PC-9 (cell line): ENCODE measurements at regions not wholly inside any gene's neighbourhood (a gene's known extent, or its start where the extent isn't known, plus 50 kb on each side); places are given as distances from the start of the nearest gene placed in this dataset.

Experiments
- BruUV-seq: library from RNA; stranded (reverse); fragments of 400-500 nt; replicated peaks from 2 replicates; lab custom pipeline; 2021; lab: Mats Ljungman, UMichigan
- CTCF ChIA-PET: fragments of 300-600 bp; sonication (Branson Sonifier 250); formaldehyde crosslinking; loops from one replicate; lab custom pipeline; 2022; ENCODE audit warnings: antibody characterized with exemption; lab: Charles Lee
- POLR2A ChIA-PET: fragments of 300-600 bp; sonication (Branson Sonifier 250); formaldehyde crosslinking; loops from one replicate; lab custom pipeline; 2022; ENCODE audit warnings: antibody characterized with exemption; ENCODE audit not compliant: unreplicated experiment; lab: Charles Lee
- DNase-seq, 2 experiments: peaks; one replicate each; pipeline versions ENCODE4 v3.0.0 to v3.0.0-alpha.2; 2015 to 2022; ENCODE audit warnings: mixed read lengths in 1 of 2
- H2AFZ ChIP-seq: fragments of 200-600 bp; sonication (generic); 2 replicates; pipeline ENCODE4 v1.8.1; 2017; ENCODE audit warnings: antibody characterized with exemption
- H3F3A ChIP-seq: fragments of 200-600 bp; sonication (generic); 2 replicates; pipeline ENCODE4 v1.8.1; 2017; ENCODE audit warnings: antibody characterized with exemption, mild to moderate bottlenecking, low read depth; ENCODE audit not compliant: insufficient read depth
- H3K27ac ChIP-seq: fragments of 200-600 bp; sonication (generic); 2 replicates; pipeline ENCODE4 v1.6.1; 2016; ENCODE audit warnings: mixed run types
- H3K27me3 ChIP-seq: fragments of 200-600 bp; sonication (generic); 2 replicates; pipeline ENCODE4 v1.6.1; 2016; ENCODE audit warnings: low read depth, mixed run types; ENCODE audit not compliant: insufficient read depth
- H3K36me3 ChIP-seq: fragments of 200-600 bp; sonication (generic); 2 replicates; pipeline ENCODE4 v1.6.1; 2016; ENCODE audit warnings: low read depth, mixed run types
- H3K4me1 ChIP-seq: fragments of 200-600 bp; sonication (generic); replicated peaks from 2 replicates; pipeline ENCODE4 v1.6.1; 2016; ENCODE audit warnings: mixed run types; ENCODE audit not compliant: insufficient read depth
- H3K4me2 ChIP-seq: fragments of 200-600 bp; sonication (generic); 2 replicates; pipeline ENCODE4 v1.6.1; 2017; ENCODE audit warnings: mixed run types
- H3K4me3 ChIP-seq: fragments of 200-600 bp; sonication (generic); 2 replicates; pipeline ENCODE4 v1.6.1; 2016; ENCODE audit warnings: mixed run types
- H3K79me2 ChIP-seq: fragments of 200-600 bp; sonication (generic); 2 replicates; pipeline ENCODE4 v1.6.1; 2017; ENCODE audit warnings: low read depth, mixed run types
- H3K9me2 ChIP-seq: fragments of 200-600 bp; sonication (generic); 2 replicates; pipeline ENCODE4 v1.8.1; 2017; ENCODE audit warnings: mild to moderate bottlenecking; ENCODE audit not compliant: insufficient read depth
- H3K9me3 ChIP-seq: fragments of 200-600 bp; sonication (generic); 2 replicates; pipeline ENCODE4 v1.8.1; 2016; ENCODE audit warnings: low read depth; ENCODE audit not compliant: insufficient read depth
- H4K20me1 ChIP-seq: fragments of 200-600 bp; sonication (generic); 2 replicates; pipeline ENCODE4 v1.8.1; 2017; ENCODE audit not compliant: insufficient read depth
- EZH2 ChIP-seq: fragments of 200-600 bp; sonication (generic); IDR thresholded peaks from 2 replicates; pipeline ENCODE4 v1.8.0; 2017; ENCODE audit warnings: antibody characterized with exemption, low read depth
- intact Hi-C: fragments of 100-400 bp; cut with micrococcal nuclease; formaldehyde crosslinking; loops from one replicate; pipeline ENCODE4 v1.10.0; 2022; ENCODE audit not compliant: unreplicated experiment
- TF ChIP-seq, protein P1 (sequence below): fragments of 200-600 bp; sonication (generic); conservative IDR thresholded peaks from 2 replicates; pipeline ENCODE4 v1.6.1; 2017; ENCODE audit warnings: mixed run types, antibody characterized with exemption, mild to moderate bottlenecking, moderate library complexity

DNA sequence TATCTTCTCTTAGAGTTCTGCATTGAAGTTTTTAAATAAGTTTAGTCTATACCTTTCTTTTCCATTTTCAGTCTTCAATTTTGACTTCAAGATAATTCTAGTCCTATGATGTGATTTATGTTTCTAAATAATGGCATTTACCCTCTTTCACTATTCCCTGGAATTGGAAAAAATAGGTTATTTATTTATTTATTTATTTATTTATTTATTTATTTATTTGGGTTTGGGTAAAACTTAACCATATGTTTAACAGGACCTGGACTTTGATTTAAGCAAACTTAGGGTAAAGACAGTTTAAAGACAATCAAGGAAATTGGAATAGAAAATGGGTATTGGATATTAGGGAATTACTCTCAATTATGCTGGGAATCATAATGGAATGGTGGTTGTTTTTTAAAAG lies 182.1 kb downstream of the RPIA start:
- no peak for DNase-seq
- TF ChIP-seq, protein P1, sequence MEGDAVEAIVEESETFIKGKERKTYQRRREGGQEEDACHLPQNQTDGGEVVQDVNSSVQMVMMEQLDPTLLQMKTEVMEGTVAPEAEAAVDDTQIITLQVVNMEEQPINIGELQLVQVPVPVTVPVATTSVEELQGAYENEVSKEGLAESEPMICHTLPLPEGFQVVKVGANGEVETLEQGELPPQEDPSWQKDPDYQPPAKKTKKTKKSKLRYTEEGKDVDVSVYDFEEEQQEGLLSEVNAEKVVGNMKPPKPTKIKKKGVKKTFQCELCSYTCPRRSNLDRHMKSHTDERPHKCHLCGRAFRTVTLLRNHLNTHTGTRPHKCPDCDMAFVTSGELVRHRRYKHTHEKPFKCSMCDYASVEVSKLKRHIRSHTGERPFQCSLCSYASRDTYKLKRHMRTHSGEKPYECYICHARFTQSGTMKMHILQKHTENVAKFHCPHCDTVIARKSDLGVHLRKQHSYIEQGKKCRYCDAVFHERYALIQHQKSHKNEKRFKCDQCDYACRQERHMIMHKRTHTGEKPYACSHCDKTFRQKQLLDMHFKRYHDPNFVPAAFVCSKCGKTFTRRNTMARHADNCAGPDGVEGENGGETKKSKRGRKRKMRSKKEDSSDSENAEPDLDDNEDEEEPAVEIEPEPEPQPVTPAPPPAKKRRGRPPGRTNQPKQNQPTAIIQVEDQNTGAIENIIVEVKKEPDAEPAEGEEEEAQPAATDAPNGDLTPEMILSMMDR, result no peak
- no peak for TF ChIP-seq EZH2
- intact Hi-C loops, result loop anchor here (10.0 kb wide), 1 partner anchor 129 kb away; no protein-coding TSS in a partner anchor
- no TSS peak for BruUV-seq
- H3F3A ChIP-seq, result no peaks in the 10 kb centered on the region
- no peaks in the 10 kb centered on the region for H3K9me2 ChIP-seq
- no peak overlapping the region for H3K27ac ChIP-seq
- H3K4me2 ChIP-seq, result peak overlapping the region; percentile 42; the same call in 1 of the 2 replicates
- H3K4me1 ChIP-seq, result no peaks in the 10 kb centered on the region
- no peaks in the 10 kb centered on the region for H3K79me2 ChIP-seq
- POLR2A ChIA-PET, result no interaction called here
- H3K4me3 ChIP-seq, result no peak overlapping the region
- H2AFZ ChIP-seq, result no peak overlapping the region
- CTCF ChIA-PET, result no interaction called here
- H3K27me3 ChIP-seq, result peaks cover 14% of the 10 kb centered on the region; the same call in 1 of the 2 replicates
- no peaks in the 10 kb centered on the region for H3K36me3 ChIP-seq
- no peaks in the 10 kb centered on the region for H4K20me1 ChIP-seq
- no peaks in the 10 kb centered on the region for H3K9me3 ChIP-seq

DNA sequence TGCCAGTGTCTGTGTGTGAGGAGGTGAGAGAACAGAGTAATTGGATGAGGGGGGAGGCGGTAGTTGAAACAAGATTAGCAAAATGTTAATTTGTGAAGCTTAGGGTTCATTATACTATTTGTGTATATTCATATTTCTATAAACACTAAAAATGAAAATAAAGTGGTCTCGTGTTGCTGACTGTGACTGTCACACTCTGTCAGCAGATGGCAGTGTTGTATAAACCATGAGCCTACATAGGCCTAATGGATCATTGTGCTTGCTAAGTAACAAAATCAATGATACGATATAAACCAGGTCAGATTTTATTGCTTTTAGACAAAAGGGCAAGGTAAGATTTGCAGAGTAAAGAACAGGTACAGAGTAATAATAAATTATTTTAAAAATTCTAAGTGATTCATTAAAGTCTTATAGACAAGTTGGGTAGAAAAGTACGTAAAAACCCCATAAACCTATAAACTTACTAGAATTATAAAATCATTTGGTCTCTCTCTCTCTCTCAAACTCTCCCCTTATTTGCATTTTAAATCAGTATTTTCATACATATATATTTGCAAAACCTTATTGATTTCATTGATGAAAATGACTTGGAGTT lies 182.7 kb downstream of the RPIA start:
- BruUV-seq, result no TSS peak
- Histone ChIP-seq H3F3A (no peaks in the 10 kb centered on the region), H3K4me3 (no peak overlapping the region), H3K9me3 (no peaks in the 10 kb centered on the region), H3K4me1 (no peaks in the 10 kb centered on the region), H4K20me1 (no peaks in the 10 kb centered on the region), H3K27me3 (peaks cover 14% of the 10 kb centered on the region; the same call in 1 of the 2 replicates), H3K36me3 (no peaks in the 10 kb centered on the region), H2AFZ (no peak overlapping the region), H3K9me2 (no peaks in the 10 kb centered on the region), H3K79me2 (no peaks in the 10 kb centered on the region), H3K27ac (no peak overlapping the region), H3K4me2 (peak overlapping the region; percentile 42; the same call in 1 of the 2 replicates)
- CTCF ChIA-PET, result no interaction called here
- intact Hi-C loops, result loop anchor here (10.0 kb wide), 1 partner anchor 129 kb away; no protein-coding TSS in a partner anchor
- peak; percentile 23 to 61 for DNase-seq
- TF ChIP-seq, protein P1, result peak; percentile 83
- no peak for TF ChIP-seq EZH2
- POLR2A ChIA-PET, result no interaction called here

DNA sequence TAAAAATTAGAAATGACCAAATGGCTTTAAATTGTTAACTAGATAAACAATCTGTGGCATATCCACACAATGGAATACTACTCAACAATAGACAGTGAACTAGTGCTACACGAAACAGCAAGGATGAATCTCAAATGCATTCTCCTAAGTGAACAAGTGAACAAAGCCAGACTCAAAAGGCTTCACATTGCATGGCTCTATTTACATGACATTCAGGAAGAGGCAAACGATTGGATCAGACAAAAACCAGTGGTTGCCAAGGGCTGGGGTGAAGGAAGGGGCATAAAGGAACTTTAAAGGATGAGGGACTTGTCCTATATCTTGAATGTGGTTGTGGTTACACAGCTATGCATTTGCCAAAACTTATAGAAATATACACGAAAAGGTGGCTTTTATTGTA lies 184.3 kb downstream of the RPIA start:
- peaks cover 11% of the 10 kb centered on the region; the same call in 1 of the 2 replicates for H3K27me3 ChIP-seq
- CTCF ChIA-PET, result no interaction called here
- BruUV-seq, result no TSS peak

More for the DNA sequence above, 184.3 kb downstream of the RPIA start:
- H3K9me2 ChIP-seq, result no peaks in the 10 kb centered on the region
- POLR2A ChIA-PET, result no interaction called here
- no peaks in the 10 kb centered on the region for H3K4me1 ChIP-seq
- peak overlapping the region; percentile 20; the same call in 1 of the 2 replicates for H2AFZ ChIP-seq
- no peaks in the 10 kb centered on the region for H3K36me3 ChIP-seq
- no peaks in the 10 kb centered on the region for H3F3A ChIP-seq
- intact Hi-C loops, result loop anchor here (10.0 kb wide), 1 partner anchor 131 kb away; no protein-coding TSS in a partner anchor
- no peak overlapping the region for H3K27ac ChIP-seq
- H3K4me3 ChIP-seq, result no peak overlapping the region
- H3K79me2 ChIP-seq, result no peaks in the 10 kb centered on the region
- no peak for DNase-seq
- no peak for TF ChIP-seq EZH2
- TF ChIP-seq, protein P1, result no peak
- no peaks in the 10 kb centered on the region for H4K20me1 ChIP-seq
- H3K9me3 ChIP-seq, result no peaks in the 10 kb centered on the region
- no peak overlapping the region for H3K4me2 ChIP-seq
